Esophagus squamous epithelium (tissue), 5 donors: ENCODE measurements at regions not wholly inside any gene's neighbourhood (a gene's known extent, or its start where the extent isn't known, plus 50 kb on each side); places are given as distances from the start of the nearest gene placed in this dataset.

Experiments used
- DNase-seq: peaks from one replicate; lab custom pipeline; 2025; lab: John Stamatoyannopoulos, UW
- H3K27ac ChIP-seq, 4 donors: fragments of 200-600 bp; sonication (generic); one replicate each; pipeline ENCODE4 v1.5.1; 2016 to 2019; ENCODE audit warnings: mild to moderate bottlenecking in 1 of 4
- H3K27me3 ChIP-seq, 4 donors: fragments of 200-600 bp; sonication (generic); 1 replicate in 3 of 4; 2 replicates in 1 of 4; pipeline versions ENCODE4 v1.5.1 to v1.6.0; 2017 to 2021; ENCODE audit warnings: antibody characterized with exemption in 1 of 4
- H3K36me3 ChIP-seq, 3 donors: fragments of 200-600 bp; sonication (generic); one replicate each; pipeline ENCODE4 v1.5.1; 2016 to 2019
- H3K4me1 ChIP-seq, 3 donors: fragments of 200-600 bp; sonication (generic); one replicate each; pipeline ENCODE4 v1.5.1; 2017 to 2019
- H3K4me3 ChIP-seq, 4 donors: fragments of 200-600 bp; sonication (generic); 1 replicate in 3 of 4; 2 replicates in 1 of 4; pipeline ENCODE4 v1.5.1; 2016 to 2019; ENCODE audit warnings: mild to moderate bottlenecking in 2 of 4, moderate library complexity in 1 of 4
- H3K9me3 ChIP-seq, 3 donors: fragments of 200-600 bp; sonication (generic); one replicate each; pipeline ENCODE4 v1.5.1; 2016 to 2019
- CTCF ChIP-seq, 6 experiments: fragments of 450-650 bp in 4 of 6; fragments of 200-600 bp in 2 of 6; sonication (generic) in 2 of 6; IDR thresholded peaks; one replicate each; pipeline ENCODE4 v1.5.1; 2016 to 2019; ENCODE audit warnings: antibody characterized with exemption in 6 of 6, mild to moderate bottlenecking in 4 of 6, moderate library complexity in 4 of 6
- POLR2A ChIP-seq, 4 donors: fragments of 450-650 bp; IDR thresholded peaks; one replicate each; pipeline ENCODE4 v1.6.1; 2017; ENCODE audit warnings: antibody characterized with exemption in 4 of 4, mild to moderate bottlenecking in 4 of 4, moderate library complexity in 3 of 4
- WGBS, 2 donors: methylation state at CpG; one replicate each; pipeline ENCODE4 v1.1.5; 2018; 5-methylcytosine and 5-hydroxymethylcytosine counted together
- intact Hi-C: fragments of 100-400 bp; cut with DNase I; formaldehyde crosslinking; loops from one replicate; pipeline ENCODE4 v1.15.0; 2022
- donor health status: DM: yes; HTN: yes; CAD: no.

GRCh38 chr13:43994999-43995859 is 115.5 kb downstream of the LACC1 start:
- TF ChIP-seq CTCF (IDR thresholded peaks at IDR 0.05), result no peak
- TF ChIP-seq POLR2A (IDR thresholded peaks at IDR 0.05), result no peak
- WGBS, 2 donors, result 91 to 94% methylated on average over 7 of the region's 7 CpGs

GRCh38 chr13:43996221-43996620 is 116.5 kb downstream of the LACC1 start:
- WGBS, 2 donors, result 83 to 89% methylated on average over 1 of the region's 1 CpG
- Histone ChIP-seq H3K36me3 (no peaks in the 10 kb centered on the region), H3K27me3 (peaks cover 0 to 4% (median 0%) of the 10 kb centered on the region in 4 donors), H3K4me3 (no peak overlapping the region), H3K9me3 (peaks cover 0 to 13% (median 7%) of the 10 kb centered on the region in 3 donors), H3K27ac (no peak overlapping the region), H3K4me1 (no peaks in the 10 kb centered on the region)
- intact Hi-C loops, result no loop called here
- DNase-seq, result no peak
- no peak for TF ChIP-seq CTCF (IDR thresholded peaks at IDR 0.05)
- no peak for TF ChIP-seq POLR2A (IDR thresholded peaks at IDR 0.05)

More at GRCh38 chr13:43994999-43995859, 115.5 kb downstream of the LACC1 start:
- H3K4me3 ChIP-seq, result no peak overlapping the region
- H3K27ac ChIP-seq, result no peak overlapping the region
- peaks cover 0 to 13% (median 7%) of the 10 kb centered on the region in 3 donors for H3K9me3 ChIP-seq
- H3K36me3 ChIP-seq, result no peaks in the 10 kb centered on the region
- DNase-seq, result no peak
- peaks cover 0 to 4% (median 0%) of the 10 kb centered on the region in 4 donors for H3K27me3 ChIP-seq
- intact Hi-C loops, result no loop called here
- H3K4me1 ChIP-seq, result no peaks in the 10 kb centered on the region

- Histone ChIP-seq H3K27me3 (no peaks in the 10 kb centered on the region), H3K36me3 (no peaks in the 10 kb centered on the region), H3K4me3 (no peak overlapping the region), H3K4me1 (peaks cover 0 to 11% (median 10%) of the 10 kb centered on the region in 3 donors), H3K9me3 (no peaks in the 10 kb centered on the region), H3K27ac (no peak overlapping the region)
- TF ChIP-seq CTCF (IDR thresholded peaks at IDR 0.05) (no peak), POLR2A (IDR thresholded peaks at IDR 0.05) (no peak)
- intact Hi-C loops, result no loop called here
- WGBS, 2 donors, result 56 to 71% methylated on average over 2 of the region's 2 CpGs
- no peak for DNase-seq
Observed at GRCh38 chr13:44003481-44003880, 123.8 kb downstream of the LACC1 start.

GRCh38 chr13:44004878-44005277 is 125.2 kb downstream of the LACC1 start:
- H3K4me1 ChIP-seq, result peaks cover 0 to 11% (median 10%) of the 10 kb centered on the region in 3 donors
- no peak overlapping the region for H3K27ac ChIP-seq
- no peak overlapping the region for H3K4me3 ChIP-seq
- H3K9me3 ChIP-seq, result no peaks in the 10 kb centered on the region
- 24 to 37% methylated on average over 3 of the region's 3 CpGs for WGBS, 2 donors
- H3K36me3 ChIP-seq, result no peaks in the 10 kb centered on the region
- no peak for TF ChIP-seq POLR2A (IDR thresholded peaks at IDR 0.05)
- no peak for TF ChIP-seq CTCF (IDR thresholded peaks at IDR 0.05)
- no peak for DNase-seq
- intact Hi-C loops, result no loop called here
- H3K27me3 ChIP-seq, result no peaks in the 10 kb centered on the region

GRCh38 chr13:44007451-44007850 is 127.7 kb downstream of the LACC1 start:
- H3K27ac ChIP-seq, result no peak overlapping the region
- 92 to 93% methylated on average over 1 of the region's 1 CpG for WGBS, 2 donors
- DNase-seq, result no peak
- H3K36me3 ChIP-seq, result no peaks in the 10 kb centered on the region
- intact Hi-C loops, result no loop called here
- no peak for TF ChIP-seq POLR2A (IDR thresholded peaks at IDR 0.05)
- no peak for TF ChIP-seq CTCF (IDR thresholded peaks at IDR 0.05)
- H3K9me3 ChIP-seq, result no peaks in the 10 kb centered on the region
- H3K4me3 ChIP-seq, result no peak overlapping the region
- no peaks in the 10 kb centered on the region for H3K27me3 ChIP-seq
- H3K4me1 ChIP-seq, result peaks cover 0 to 11% (median 10%) of the 10 kb centered on the region in 3 donors
